Fibroblast of pulmonary artery (primary cell): ENCODE measurements at regions not wholly inside any gene's neighbourhood (a gene's known extent, or its start where the extent isn't known, plus 50 kb on each side); places are given as distances from the start of the nearest gene placed in this dataset.
A peak's percentile ranks its signal among the peaks of the same experiment; 100 is the strongest.

Experiments
- DNase-seq: peaks from one replicate; pipeline ENCODE4 v3.0.0-alpha.2; 2010; ENCODE audit warnings: low read depth
- H3K4me3 ChIP-seq: replicated peaks from 2 replicates; pipeline ENCODE4 v1.5.1; 2011; ENCODE audit warnings: low read depth, mild to moderate bottlenecking, control low read depth, low read length, moderate library complexity
- CTCF ChIP-seq: IDR thresholded peaks from 2 replicates; pipeline ENCODE4 v1.5.1; 2011; ENCODE audit warnings: mild to moderate bottlenecking, control low read depth, low read length, inconsistent platforms; ENCODE audit errors: missing control alignments

DNA sequence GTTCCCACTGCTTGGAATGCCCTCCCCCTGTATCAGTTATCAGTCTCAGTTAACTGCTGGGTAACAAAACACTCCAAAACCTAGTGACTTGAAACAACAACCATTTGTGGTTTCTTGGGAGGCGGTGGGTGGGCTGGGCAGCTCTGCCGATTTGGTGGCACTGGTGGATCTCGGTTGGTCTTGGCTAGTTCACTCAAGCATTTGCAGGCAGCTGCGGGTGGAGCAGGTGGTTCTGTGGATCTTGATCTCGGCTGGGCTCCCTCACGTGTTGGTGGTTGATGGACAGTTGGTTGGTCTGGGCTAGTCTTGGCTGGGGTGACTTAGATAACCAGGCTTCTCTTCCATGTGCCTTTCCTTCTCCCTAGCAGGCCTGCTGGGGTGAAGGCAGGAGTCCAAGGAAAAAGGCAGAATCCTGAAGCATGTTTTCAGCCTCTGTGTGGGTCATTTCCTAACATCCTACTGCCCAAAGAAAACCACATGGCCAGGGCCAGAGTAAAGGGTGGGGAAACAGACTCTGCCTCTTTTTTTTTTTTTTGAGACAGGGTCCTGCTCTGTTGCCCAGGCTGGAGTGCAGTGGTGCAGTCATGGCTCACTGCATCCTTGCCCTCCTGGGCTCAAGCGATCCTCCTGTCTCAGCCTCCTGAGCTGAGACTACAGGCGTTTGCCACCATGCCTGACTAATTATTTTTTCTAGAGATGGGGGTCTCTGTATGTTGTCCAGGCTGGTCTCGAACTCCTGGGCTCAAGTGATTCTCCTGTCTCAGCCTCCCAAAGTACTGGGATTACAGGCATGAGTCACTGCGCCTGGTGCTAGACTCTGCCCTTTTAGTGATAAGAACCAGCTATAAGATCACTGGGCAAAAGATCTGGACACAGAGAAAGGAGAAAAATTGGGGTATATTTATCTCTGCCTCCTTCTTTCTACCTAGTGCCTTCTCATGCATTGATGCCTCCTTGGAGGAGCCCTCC is 183.7 kb downstream of the RGS3 start:
- no peak for TF ChIP-seq CTCF
- DNase-seq: no peak
- no peak overlapping the region for H3K4me3 ChIP-seq

DNA sequence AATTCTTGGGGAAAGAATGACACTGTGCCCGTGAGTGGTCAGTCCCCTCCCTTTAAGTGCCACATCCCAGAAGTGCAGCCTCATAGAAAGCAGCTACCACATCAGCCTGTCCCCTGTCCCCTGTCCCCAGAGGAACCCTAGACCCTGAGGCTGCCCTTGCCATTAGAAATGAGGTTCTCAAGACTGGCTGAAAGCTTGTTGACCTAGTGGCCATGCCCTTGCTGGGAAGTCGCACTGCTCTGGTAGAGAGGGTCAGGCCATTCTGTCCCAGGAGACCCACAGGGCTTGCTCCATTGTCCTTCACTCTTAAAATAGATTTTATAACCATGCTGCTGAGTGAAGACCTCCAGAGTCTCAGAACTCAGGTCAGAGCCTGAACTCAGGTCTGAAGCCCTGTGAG is 184.5 kb downstream of the RGS3 start:
- TF ChIP-seq CTCF: no peak
- H3K4me3 ChIP-seq: no peak overlapping the region

DNA sequence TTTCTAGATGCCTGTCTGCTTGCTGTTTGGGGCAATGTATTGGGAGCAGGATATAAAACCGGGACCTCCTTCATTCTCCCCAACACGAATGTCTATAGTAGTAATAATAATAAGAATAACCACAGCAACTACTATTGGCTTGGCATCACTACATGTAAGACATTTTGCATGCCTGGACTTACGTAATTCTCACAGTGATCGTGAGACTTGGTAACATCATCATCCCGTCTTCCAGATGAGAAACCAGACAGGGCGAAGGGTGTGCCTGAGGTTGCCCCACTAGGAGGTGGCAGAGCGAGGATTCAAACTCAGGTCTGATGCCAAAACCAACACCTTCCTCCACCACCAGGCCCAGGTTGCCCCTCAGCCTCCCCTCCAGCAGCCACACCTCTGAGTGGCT is 185.1 kb downstream of the RGS3 start:
- no peak overlapping the region for H3K4me3 ChIP-seq
- TF ChIP-seq CTCF: no peak

More for the DNA sequence above, 184.5 kb downstream of the RGS3 start:
- DNase-seq: no peak

GRCh38 chr9:113649054-113649453 is 185.5 kb downstream of the RGS3 start:
- no peak overlapping the region for H3K4me3 ChIP-seq
- peak; percentile 46 for DNase-seq
- TF ChIP-seq CTCF: no peak

More for the DNA sequence above, 185.1 kb downstream of the RGS3 start:
- DNase-seq: no peak

- no peak overlapping the region for H3K4me3 ChIP-seq
- no peak for TF ChIP-seq CTCF
- DNase-seq: no peak
Observed at GRCh38 chr9:113649855-113650206, 186.3 kb downstream of the RGS3 start.

DNA sequence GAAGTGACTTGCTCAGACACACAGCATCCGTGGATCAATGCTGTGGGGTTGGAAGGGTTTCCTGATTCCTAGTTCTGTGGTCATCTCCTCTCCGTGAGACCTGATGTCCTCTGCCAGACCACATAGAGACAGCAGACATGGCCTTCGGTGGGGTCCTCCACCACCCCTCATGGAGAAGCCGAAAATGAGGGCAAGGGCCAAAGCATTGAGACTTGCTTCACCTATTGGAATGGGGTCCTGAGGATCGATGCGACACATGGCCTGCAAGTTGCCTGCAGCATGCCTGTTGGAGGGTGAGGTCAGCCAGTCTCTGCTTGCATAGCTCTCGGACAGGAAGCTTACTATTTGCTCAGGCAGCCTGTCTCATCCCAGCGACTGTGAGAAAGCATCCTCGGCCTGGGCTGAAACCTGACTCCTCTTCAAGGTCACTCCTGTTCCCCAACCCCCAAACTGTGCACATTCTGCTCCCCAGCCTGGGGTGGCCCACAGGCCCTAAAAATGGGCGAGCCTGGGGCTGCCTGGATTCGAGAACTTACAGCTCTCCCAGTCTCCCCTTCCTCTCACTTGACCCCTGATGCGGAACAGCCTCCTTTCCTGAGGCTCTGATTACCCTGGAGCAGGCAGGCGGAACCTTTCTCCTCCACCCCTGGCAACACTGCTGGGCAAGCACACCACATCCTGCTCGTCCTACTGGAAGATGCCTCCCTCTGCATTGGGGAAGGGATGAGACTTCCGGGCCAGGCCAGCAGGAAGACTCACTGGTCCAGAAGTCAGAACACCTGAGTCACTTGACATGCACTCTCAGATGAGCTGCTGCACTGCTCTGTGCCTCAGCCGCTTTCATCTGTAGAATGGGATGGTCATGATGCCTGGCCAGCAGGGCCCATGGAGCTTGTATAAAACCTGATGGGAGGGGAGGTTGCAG is 186.9 kb downstream of the RGS3 start:
- no peak overlapping the region for H3K4me3 ChIP-seq
- DNase-seq: peak; percentile 31
- TF ChIP-seq CTCF: no peak
